MCF 10A (cell line): ENCODE measurements at regions not wholly inside any gene's neighbourhood (a gene's known extent, or its start where the extent isn't known, plus 50 kb on each side); places are given as distances from the start of the nearest gene placed in this dataset.

Experiments
- BruUV-seq: library from RNA; stranded (reverse); fragments of 400-500 nt; replicated peaks from 2 replicates; lab custom pipeline; 2021; lab: Mats Ljungman, UMichigan
- CTCF ChIA-PET: fragments of 300-600 bp; sonication (Branson Sonifier 250); formaldehyde crosslinking; extraction: SDS; loops from one replicate; lab custom pipeline; 2021; ENCODE audit warnings: antibody characterized with exemption, inconsistent platforms; lab: Yijun Ruan, JAX
- POLR2A ChIA-PET: fragments of 300-600, 350-650 bp; sonication (Branson Sonifier 250); formaldehyde crosslinking; extraction: SDS; loops from one replicate; lab custom pipeline; 2020; ENCODE audit warnings: antibody characterized with exemption, inconsistent platforms; lab: Yijun Ruan, JAX
- DNase-seq: peaks from one replicate; pipeline ENCODE4 v3.0.0-alpha.2; 2018; ENCODE audit not compliant: unreplicated experiment
- H3K27ac Mint-ChIP-seq: one replicate; pipeline ENCODE4 v1.8.0; 2022; ENCODE audit warnings: mild to moderate bottlenecking, low read depth, mixed read lengths; ENCODE audit not compliant: unreplicated experiment
- H3K27me3 Mint-ChIP-seq: one replicate; pipeline ENCODE4 v1.8.0; 2022; ENCODE audit warnings: mixed read lengths; ENCODE audit not compliant: insufficient read depth, unreplicated experiment
- H3K36me3 Mint-ChIP-seq: one replicate; pipeline ENCODE4 v1.8.0; 2022; ENCODE audit warnings: mild to moderate bottlenecking, moderate library complexity, mixed read lengths; ENCODE audit not compliant: insufficient read depth, unreplicated experiment
- H3K4me1 Mint-ChIP-seq: one replicate; pipeline ENCODE4 v1.8.0; 2022; ENCODE audit warnings: mixed read lengths; ENCODE audit not compliant: insufficient read depth, unreplicated experiment
- H3K4me3 Mint-ChIP-seq: one replicate; pipeline ENCODE4 v1.8.0; 2022; ENCODE audit warnings: mild to moderate bottlenecking, moderate library complexity, mixed read lengths; ENCODE audit not compliant: unreplicated experiment
- H3K9me3 Mint-ChIP-seq: one replicate; pipeline ENCODE4 v1.8.0; 2022; ENCODE audit warnings: mixed read lengths; ENCODE audit not compliant: unreplicated experiment
- intact Hi-C: fragments of 100-400 bp; cut with micrococcal nuclease; formaldehyde crosslinking; loops from 2 replicates; pipeline ENCODE4 v1.14.1; 2022
- TF ChIP-seq, protein P1 (sequence below): fragments of 200-600 bp; IDR thresholded peaks from one replicate; pipeline ENCODE4 v1.8.0; 2022; ENCODE audit warnings: antibody characterized with exemption, mild to moderate bottlenecking; ENCODE audit not compliant: unreplicated experiment

DNA sequence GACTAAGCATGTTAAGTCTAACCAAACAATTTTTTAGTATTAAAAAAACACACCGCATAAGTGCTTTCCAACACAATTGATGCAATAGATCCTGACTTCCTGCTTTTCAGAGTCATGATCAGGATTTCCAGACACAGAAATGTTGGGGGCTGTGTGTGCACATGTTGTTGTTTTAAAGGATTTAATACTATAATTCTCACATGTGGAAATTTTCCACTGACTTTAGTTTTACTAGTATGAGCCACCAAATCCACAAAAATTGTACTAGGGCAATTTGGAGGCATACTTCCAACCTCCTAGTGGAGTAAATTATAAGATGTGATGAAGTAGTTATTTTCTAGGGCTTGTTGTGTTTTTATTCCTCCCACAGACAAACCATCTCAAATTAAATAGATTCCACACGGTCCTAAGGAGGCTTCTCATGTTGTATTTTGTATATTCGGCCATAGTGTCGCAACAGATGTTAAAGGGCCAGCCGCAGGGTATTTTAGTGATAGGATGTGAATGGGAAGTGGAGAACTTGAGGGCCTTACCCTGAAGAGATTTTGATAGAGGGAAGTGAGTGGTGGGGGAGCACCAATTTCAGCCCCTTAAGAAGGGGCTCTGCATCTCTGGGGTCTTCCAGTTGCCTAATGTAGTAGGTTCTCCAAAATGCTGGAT, 108.9 kb upstream of the KLF7 start:
- POLR2A ChIA-PET = no interaction called here
- no peak overlapping the region for H3K27ac Mint-ChIP-seq
- CTCF ChIA-PET = interaction anchor here (1.4 kb wide), 1 partner anchor 8 kb away, joined by 5 read pairs; no protein-coding TSS in a partner anchor
- TF ChIP-seq, protein P1, sequence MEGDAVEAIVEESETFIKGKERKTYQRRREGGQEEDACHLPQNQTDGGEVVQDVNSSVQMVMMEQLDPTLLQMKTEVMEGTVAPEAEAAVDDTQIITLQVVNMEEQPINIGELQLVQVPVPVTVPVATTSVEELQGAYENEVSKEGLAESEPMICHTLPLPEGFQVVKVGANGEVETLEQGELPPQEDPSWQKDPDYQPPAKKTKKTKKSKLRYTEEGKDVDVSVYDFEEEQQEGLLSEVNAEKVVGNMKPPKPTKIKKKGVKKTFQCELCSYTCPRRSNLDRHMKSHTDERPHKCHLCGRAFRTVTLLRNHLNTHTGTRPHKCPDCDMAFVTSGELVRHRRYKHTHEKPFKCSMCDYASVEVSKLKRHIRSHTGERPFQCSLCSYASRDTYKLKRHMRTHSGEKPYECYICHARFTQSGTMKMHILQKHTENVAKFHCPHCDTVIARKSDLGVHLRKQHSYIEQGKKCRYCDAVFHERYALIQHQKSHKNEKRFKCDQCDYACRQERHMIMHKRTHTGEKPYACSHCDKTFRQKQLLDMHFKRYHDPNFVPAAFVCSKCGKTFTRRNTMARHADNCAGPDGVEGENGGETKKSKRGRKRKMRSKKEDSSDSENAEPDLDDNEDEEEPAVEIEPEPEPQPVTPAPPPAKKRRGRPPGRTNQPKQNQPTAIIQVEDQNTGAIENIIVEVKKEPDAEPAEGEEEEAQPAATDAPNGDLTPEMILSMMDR = no peak
- H3K4me3 Mint-ChIP-seq = no peak overlapping the region
- BruUV-seq = no TSS peak
- H3K9me3 Mint-ChIP-seq = no peaks in the 10 kb centered on the region
- H3K36me3 Mint-ChIP-seq = no peaks in the 10 kb centered on the region
- intact Hi-C loops = no loop called here
- no peaks in the 10 kb centered on the region for H3K27me3 Mint-ChIP-seq
- DNase-seq = no peak
- H3K4me1 Mint-ChIP-seq = no peaks in the 10 kb centered on the region

DNA sequence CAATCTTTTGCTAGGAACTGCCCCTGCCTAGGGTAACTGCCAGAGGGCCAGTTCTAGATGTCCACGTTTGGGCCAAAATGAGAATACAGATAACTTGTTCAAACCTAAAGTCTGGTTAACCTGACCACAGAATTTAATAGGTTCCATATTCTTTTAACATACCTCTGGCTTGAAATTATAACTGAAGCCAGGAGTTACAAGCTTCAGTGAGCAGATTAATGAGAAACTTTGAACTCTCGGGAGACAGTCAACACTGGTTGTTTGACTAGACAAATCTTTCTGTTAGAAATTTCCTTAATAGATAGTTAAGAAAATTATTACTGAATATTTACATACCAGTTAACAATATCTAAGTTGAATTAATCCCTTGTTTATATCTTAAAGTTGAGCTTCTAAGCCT, 110.0 kb upstream of the KLF7 start:
- no peak overlapping the region for H3K27ac Mint-ChIP-seq
- no peaks in the 10 kb centered on the region for H3K27me3 Mint-ChIP-seq
- CTCF ChIA-PET = interaction anchor here (0.9 to 2.3 kb wide), 4 partner anchors 9 to 49 kb away, joined by 3 to 9 read pairs (median 4); no protein-coding TSS in a partner anchor
- H3K9me3 Mint-ChIP-seq = no peaks in the 10 kb centered on the region
- BruUV-seq = no TSS peak
- H3K36me3 Mint-ChIP-seq = no peaks in the 10 kb centered on the region
- no peak for DNase-seq
- intact Hi-C loops = no loop called here
- H3K4me3 Mint-ChIP-seq = no peak overlapping the region
- POLR2A ChIA-PET = interaction anchor here (1.0 kb wide), 1 partner anchor 21 kb away, joined by 3 read pairs; no protein-coding TSS in a partner anchor
- TF ChIP-seq, protein P1 = no peak
- no peaks in the 10 kb centered on the region for H3K4me1 Mint-ChIP-seq

GRCh38 chr2:207276248-207276647, 110.5 kb upstream of the KLF7 start:
- TF ChIP-seq, protein P1 = no peak
- no peak overlapping the region for H3K4me3 Mint-ChIP-seq
- CTCF ChIA-PET = interaction anchor here (1.1 to 2.3 kb wide), 3 partner anchors 9 to 36 kb away, joined by 3 to 9 read pairs (median 3); no protein-coding TSS in a partner anchor
- no peaks in the 10 kb centered on the region for H3K4me1 Mint-ChIP-seq
- intact Hi-C loops = no loop called here
- H3K27ac Mint-ChIP-seq = no peak overlapping the region
- POLR2A ChIA-PET = interaction anchor here (1.0 kb wide), 1 partner anchor 22 kb away, joined by 3 read pairs; no protein-coding TSS in a partner anchor
- BruUV-seq = no TSS peak
- no peaks in the 10 kb centered on the region for H3K36me3 Mint-ChIP-seq
- no peaks in the 10 kb centered on the region for H3K9me3 Mint-ChIP-seq
- H3K27me3 Mint-ChIP-seq = no peaks in the 10 kb centered on the region
- DNase-seq = no peak

DNA sequence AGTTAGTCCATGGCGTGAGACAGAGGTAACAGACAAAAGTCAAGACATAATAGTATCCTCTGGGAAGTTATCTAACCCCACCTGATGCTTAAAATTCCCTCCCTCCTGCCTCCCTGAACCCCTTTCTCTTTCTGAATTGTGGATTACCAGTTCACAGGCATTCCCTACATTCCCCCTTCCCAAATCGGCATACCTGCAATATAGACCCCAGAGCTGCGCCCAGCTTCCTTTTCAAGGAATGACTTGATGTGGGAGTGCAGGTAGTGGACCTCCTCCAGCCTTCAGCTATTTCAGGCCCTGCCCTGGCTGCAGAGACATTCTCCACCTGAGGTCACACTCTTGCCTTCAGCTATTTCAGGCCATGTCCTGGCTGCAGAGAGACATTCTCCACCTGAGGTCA, 111.1 kb upstream of the KLF7 start:
- BruUV-seq = no TSS peak

More for the DNA sequence above, 111.1 kb upstream of the KLF7 start:
- H3K4me1 Mint-ChIP-seq = no peaks in the 10 kb centered on the region
- no peak for DNase-seq
- no peaks in the 10 kb centered on the region for H3K36me3 Mint-ChIP-seq
- TF ChIP-seq, protein P1 = no peak
- H3K27me3 Mint-ChIP-seq = no peaks in the 10 kb centered on the region
- POLR2A ChIA-PET = interaction anchor here (1.0 kb wide), 2 partner anchors 8 to 22 kb away, joined by 3 to 4 read pairs; no protein-coding TSS in a partner anchor
- H3K4me3 Mint-ChIP-seq = no peak overlapping the region
- no peak overlapping the region for H3K27ac Mint-ChIP-seq
- no peaks in the 10 kb centered on the region for H3K9me3 Mint-ChIP-seq
- CTCF ChIA-PET = interaction anchor here (1.1 to 2.3 kb wide), 3 partner anchors 8 to 36 kb away, joined by 3 to 9 read pairs (median 3); no protein-coding TSS in a partner anchor
- intact Hi-C loops = no loop called here
